ENCODE measurements at regions not wholly inside any gene's neighbourhood (a gene's known extent, or its start where the extent isn't known, plus 50 kb on each side); places are given as distances from the start of the nearest gene placed in this dataset.

- DNase-seq: no peak
Observed at GRCh38 chr7:25279705-25280104, 51.4 kb upstream of the NPVF start.

GRCh38 chr7:25280181-25280580 lies 51.9 kb upstream of the NPVF start:
- DNase-seq: no peak

- no peak for DNase-seq
Observed at GRCh38 chr7:25282194-25282593, 53.9 kb upstream of the NPVF start.

- no peak for DNase-seq
Observed at GRCh38 chr7:25286756-25287155, 58.5 kb upstream of the NPVF start.

- DNase-seq: no peak
Observed at GRCh38 chr7:25287291-25287690, 59.0 kb upstream of the NPVF start.

GRCh38 chr7:25288556-25289307 lies 60.4 kb upstream of the NPVF start:
- no peak for DNase-seq

GRCh38 chr7:25289518-25289917 lies 61.2 kb upstream of the NPVF start:
- no peak for DNase-seq

GRCh38 chr7:25294624-25295023 lies 66.3 kb upstream of the NPVF start:
- no peak for DNase-seq

- no peak for DNase-seq
Observed at GRCh38 chr7:25295387-25295786, 67.1 kb upstream of the NPVF start.

- DNase-seq: no peak
Observed at GRCh38 chr7:25296086-25296485, 67.8 kb upstream of the NPVF start.

- DNase-seq: no peak
Observed at GRCh38 chr7:25297278-25297677, 69.0 kb upstream of the NPVF start.

- DNase-seq: no peak
Observed at GRCh38 chr7:25303281-25304181, 75.2 kb upstream of the NPVF start.

- DNase-seq: no peak
Observed at GRCh38 chr7:25304691-25305090, 76.4 kb upstream of the NPVF start.

- DNase-seq: no peak
Observed at GRCh38 chr7:25305831-25306230, 77.5 kb upstream of the NPVF start.

GRCh38 chr7:25307624-25308023 lies 79.3 kb upstream of the NPVF start:
- no peak for DNase-seq

- no peak for DNase-seq
Observed at GRCh38 chr7:25308246-25308645, 80.0 kb upstream of the NPVF start.

GRCh38 chr7:25308906-25309705 lies 80.8 kb upstream of the NPVF start:
- DNase-seq: no peak

- no peak for DNase-seq
Observed at GRCh38 chr7:25310896-25311295, 82.6 kb upstream of the NPVF start.

- DNase-seq: no peak
Observed at GRCh38 chr7:25311346-25311745, 83.1 kb upstream of the NPVF start.

GRCh38 chr7:25312968-25313367 lies 84.7 kb upstream of the NPVF start:
- DNase-seq: no peak

GRCh38 chr7:25313526-25313925 lies 85.2 kb upstream of the NPVF start:
- no peak for DNase-seq

GRCh38 chr7:25314094-25314730 lies 85.9 kb upstream of the NPVF start:
- no peak for DNase-seq

- DNase-seq: no peak
Observed at GRCh38 chr7:25314731-25315267, 86.5 kb upstream of the NPVF start.
